PC-3 (cell line): ENCODE measurements at regions not wholly inside any gene's neighbourhood (a gene's known extent, or its start where the extent isn't known, plus 50 kb on each side); places are given as distances from the start of the nearest gene placed in this dataset.

ENCODE experiments used
- ATAC-seq: fragments of 200-7000 bp; cut with Tn5 transposase; 2 replicates; pipeline ENCODE4 v1.9.1; 2020; ENCODE audit warnings: mild to moderate bottlenecking, moderate library complexity
- BruUV-seq: library from RNA; stranded (reverse); fragments of 400-500 nt; replicated peaks from 2 replicates; lab custom pipeline; 2021; lab: Mats Ljungman, UMichigan
- CTCF ChIA-PET: fragments of 300-600 bp; sonication (Branson Sonifier 250); formaldehyde crosslinking; loops from one replicate; lab custom pipeline; 2022; ENCODE audit warnings: antibody characterized with exemption; lab: Charles Lee
- POLR2A ChIA-PET: fragments of 300-600 bp; sonication (Branson Sonifier 250); formaldehyde crosslinking; loops from one replicate; lab custom pipeline; 2022; ENCODE audit warnings: antibody characterized with exemption; ENCODE audit not compliant: unreplicated experiment; lab: Charles Lee
- DNase-seq: peaks from one replicate; pipeline ENCODE4 v3.0.0-alpha.2; 2015
- H2AFZ ChIP-seq: fragments of 300-600 bp; sonication (generic); 2 replicates; pipeline ENCODE4 v1.6.0; 2016; ENCODE audit warnings: antibody characterized with exemption, low read length
- H3F3A ChIP-seq: fragments of 300-600 bp; sonication (generic); one replicate; pipeline ENCODE4 v1.6.0; 2017; ENCODE audit warnings: antibody characterized with exemption, low read length, control low read depth, mild to moderate bottlenecking; ENCODE audit not compliant: unreplicated experiment
- H3K27ac ChIP-seq: fragments of 300-600 bp; sonication (generic); 2 replicates; pipeline ENCODE4 v1.5.1; 2016; ENCODE audit warnings: mild to moderate bottlenecking, low read length
- H3K27me3 ChIP-seq: fragments of 300-600 bp; sonication (generic); 2 replicates; pipeline ENCODE4 v1.6.1; 2016; ENCODE audit warnings: low read length, mixed read lengths
- H3K36me3 ChIP-seq: fragments of 300-600 bp; sonication (generic); 2 replicates; pipeline ENCODE4 v1.6.1; 2016; ENCODE audit warnings: low read depth, mixed run types, low read length, mixed read lengths
- H3K4me1 ChIP-seq: fragments of 300-600 bp; sonication (generic); 2 replicates; pipeline ENCODE4 v1.5.1; 2016; ENCODE audit warnings: low read length; ENCODE audit not compliant: insufficient read depth
- H3K4me2 ChIP-seq: fragments of 300-600 bp; sonication (generic); 2 replicates; pipeline ENCODE4 v1.6.0; 2016; ENCODE audit warnings: low read length
- H3K4me3 ChIP-seq: fragments of 300-600 bp; sonication (generic); 2 replicates; pipeline ENCODE4 v1.5.1; 2016; ENCODE audit warnings: mild to moderate bottlenecking, low read length, mixed read lengths
- H3K79me2 ChIP-seq: fragments of 300-600 bp; sonication (generic); 2 replicates; pipeline ENCODE4 v1.6.1; 2017; ENCODE audit warnings: low read length, mixed read lengths
- H3K9ac ChIP-seq: fragments of 300-600 bp; sonication (generic); 2 replicates; pipeline ENCODE4 v1.6.0; 2016; ENCODE audit warnings: mild to moderate bottlenecking, low read length
- H3K9me2 ChIP-seq: fragments of 300-600 bp; sonication (generic); replicated peaks from 2 replicates; pipeline ENCODE4 v1.6.1; 2016; ENCODE audit warnings: mixed run types, low read length, mixed read lengths
- H3K9me3 ChIP-seq: fragments of 300-600 bp; sonication (generic); 2 replicates; pipeline ENCODE4 v1.6.1; 2016; ENCODE audit warnings: low read length, mixed read lengths
- H4K20me1 ChIP-seq: fragments of 300-600 bp; sonication (generic); 2 replicates; pipeline ENCODE4 v1.6.1; 2016; ENCODE audit warnings: low read length, mixed read lengths
- EZH2 ChIP-seq: fragments of 300-600 bp; sonication (generic); IDR thresholded peaks from one replicate; pipeline ENCODE4 v1.6.1; 2017; ENCODE audit warnings: antibody characterized with exemption, mild to moderate bottlenecking, low read length; ENCODE audit not compliant: unreplicated experiment
- EZH2phosphoT487 ChIP-seq: fragments of 300-600 bp; sonication (generic); IDR thresholded peaks from 2 replicates; pipeline ENCODE4 v1.6.1; 2018; ENCODE audit warnings: mild to moderate bottlenecking, antibody characterized with exemption, low read length, borderline replicate concordance
- intact Hi-C: fragments of 100-400 bp; cut with micrococcal nuclease; formaldehyde crosslinking; loops from 2 replicates; pipeline ENCODE4 v1.9.0; 2023
- TF ChIP-seq, protein P1 (sequence below): fragments of 300-600 bp; sonication (generic); conservative IDR thresholded peaks from 2 replicates; pipeline ENCODE4 v1.5.1; 2017; ENCODE audit warnings: antibody characterized with exemption, low read depth, mild to moderate bottlenecking, low read length

DNA sequence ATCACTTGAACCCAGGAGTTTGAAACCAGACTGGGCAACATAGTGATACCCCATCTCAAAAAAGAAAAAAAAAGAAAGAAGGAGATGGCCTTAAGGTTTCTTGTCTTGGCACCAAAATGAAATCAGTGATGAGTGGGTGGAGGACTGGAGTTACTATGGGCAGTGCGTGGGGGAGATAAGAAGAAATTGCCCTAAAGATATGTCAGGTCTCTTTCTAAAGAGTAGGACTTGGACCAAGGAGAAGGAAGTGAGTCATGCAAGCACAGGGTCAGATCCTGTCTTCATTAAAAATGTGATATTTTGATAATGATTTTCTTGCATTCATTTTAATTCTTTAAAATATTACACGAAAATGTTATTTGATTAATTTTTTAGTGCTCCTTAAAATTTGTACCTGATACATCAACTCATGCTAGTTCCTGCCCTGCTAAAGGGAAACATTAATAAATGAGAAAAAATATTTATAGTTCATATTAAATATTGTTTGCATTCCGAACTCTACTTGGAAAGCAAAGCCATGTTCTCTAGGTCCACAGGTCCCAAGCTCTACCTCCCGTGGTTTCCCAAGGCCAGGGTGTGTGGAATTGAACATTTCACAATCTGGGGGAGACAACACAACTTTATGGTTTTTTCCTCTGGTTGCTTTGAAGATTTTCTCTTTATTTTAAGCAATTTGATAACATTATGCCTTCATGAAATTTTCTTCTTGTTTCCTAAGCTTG is 62.6 kb upstream of the CTLA4 start:
- H3K79me2 ChIP-seq: no peaks in the 10 kb centered on the region
- no TSS peak for BruUV-seq
- POLR2A ChIA-PET: no interaction called here
- CTCF ChIA-PET: no interaction called here
- H3K36me3 ChIP-seq: no peaks in the 10 kb centered on the region
- H3K4me2 ChIP-seq: no peak overlapping the region
- peak; percentile 51; the same call in 1 of the 2 replicates for ATAC-seq
- no peak overlapping the region for H3K27ac ChIP-seq
- H3K4me3 ChIP-seq: no peak overlapping the region
- no peak overlapping the region for H2AFZ ChIP-seq
- DNase-seq: no peak
- H3K9ac ChIP-seq: no peak overlapping the region
- intact Hi-C loops: no loop called here
- peaks cover 12% of the 10 kb centered on the region for H3K4me1 ChIP-seq
- no peaks in the 10 kb centered on the region for H4K20me1 ChIP-seq
- TF ChIP-seq, protein P1, sequence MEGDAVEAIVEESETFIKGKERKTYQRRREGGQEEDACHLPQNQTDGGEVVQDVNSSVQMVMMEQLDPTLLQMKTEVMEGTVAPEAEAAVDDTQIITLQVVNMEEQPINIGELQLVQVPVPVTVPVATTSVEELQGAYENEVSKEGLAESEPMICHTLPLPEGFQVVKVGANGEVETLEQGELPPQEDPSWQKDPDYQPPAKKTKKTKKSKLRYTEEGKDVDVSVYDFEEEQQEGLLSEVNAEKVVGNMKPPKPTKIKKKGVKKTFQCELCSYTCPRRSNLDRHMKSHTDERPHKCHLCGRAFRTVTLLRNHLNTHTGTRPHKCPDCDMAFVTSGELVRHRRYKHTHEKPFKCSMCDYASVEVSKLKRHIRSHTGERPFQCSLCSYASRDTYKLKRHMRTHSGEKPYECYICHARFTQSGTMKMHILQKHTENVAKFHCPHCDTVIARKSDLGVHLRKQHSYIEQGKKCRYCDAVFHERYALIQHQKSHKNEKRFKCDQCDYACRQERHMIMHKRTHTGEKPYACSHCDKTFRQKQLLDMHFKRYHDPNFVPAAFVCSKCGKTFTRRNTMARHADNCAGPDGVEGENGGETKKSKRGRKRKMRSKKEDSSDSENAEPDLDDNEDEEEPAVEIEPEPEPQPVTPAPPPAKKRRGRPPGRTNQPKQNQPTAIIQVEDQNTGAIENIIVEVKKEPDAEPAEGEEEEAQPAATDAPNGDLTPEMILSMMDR: no peak
- TF ChIP-seq EZH2phosphoT487 (no peak), EZH2 (no peak)
- no peaks in the 10 kb centered on the region for H3K9me2 ChIP-seq
- H3K9me3 ChIP-seq: peaks cover 6% of the 10 kb centered on the region; the same call in 1 of the 2 replicates
- no peaks in the 10 kb centered on the region for H3F3A ChIP-seq
- no peaks in the 10 kb centered on the region for H3K27me3 ChIP-seq

DNA sequence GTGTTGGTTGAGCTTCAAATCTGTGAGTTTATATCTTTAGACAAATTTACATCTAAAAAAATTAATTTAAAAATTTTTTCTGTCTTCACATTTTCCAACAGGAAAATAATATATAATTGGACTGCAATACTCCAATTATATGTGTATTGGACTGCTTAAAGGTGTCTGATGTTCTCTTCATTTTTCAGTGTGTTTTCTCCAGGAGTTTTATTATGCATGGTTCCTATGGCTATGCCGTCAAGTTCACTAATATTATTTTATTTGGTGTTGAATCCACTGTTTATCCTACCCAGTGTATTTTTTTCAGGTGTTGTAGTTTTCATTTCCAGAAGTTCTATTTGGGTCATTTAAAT is 62.1 kb upstream of the CTLA4 start:
- Histone ChIP-seq H3K4me2 (no peak overlapping the region), H2AFZ (no peak overlapping the region), H3K9me3 (peaks cover 6% of the 10 kb centered on the region; the same call in 1 of the 2 replicates), H3K9ac (no peak overlapping the region), H3F3A (no peaks in the 10 kb centered on the region), H3K9me2 (no peaks in the 10 kb centered on the region), H3K27me3 (no peaks in the 10 kb centered on the region), H3K36me3 (no peaks in the 10 kb centered on the region), H4K20me1 (no peaks in the 10 kb centered on the region), H3K27ac (no peak overlapping the region), H3K4me3 (no peak overlapping the region), H3K4me1 (peaks cover 12% of the 10 kb centered on the region), H3K79me2 (no peaks in the 10 kb centered on the region)
- BruUV-seq: no TSS peak
- no peak for DNase-seq
- intact Hi-C loops: no loop called here
- ChIA-PET CTCF (no interaction called here), POLR2A (no interaction called here)
- TF ChIP-seq EZH2 (no peak), EZH2phosphoT487 (no peak)
- TF ChIP-seq, protein P1: no peak
- ATAC-seq: no peak

DNA sequence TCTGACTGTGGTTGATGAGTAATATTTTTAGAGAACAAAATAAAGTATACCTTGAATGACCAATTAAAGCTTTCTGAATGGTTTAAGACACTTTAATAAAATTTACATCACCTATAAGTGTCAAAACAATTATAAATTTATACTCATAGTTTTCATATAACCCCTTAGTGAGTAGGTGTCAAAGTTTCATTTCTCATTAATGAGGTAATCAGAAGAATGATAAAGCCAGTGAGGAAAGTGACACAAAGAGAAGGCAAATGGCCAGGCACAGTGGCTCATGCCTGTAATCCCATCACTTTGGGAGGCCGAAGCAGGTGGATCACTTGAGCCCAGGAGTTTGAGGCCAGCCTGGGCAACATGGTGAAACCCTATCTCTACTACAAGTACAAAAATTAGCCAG is 60.8 kb upstream of the CTLA4 start:
- POLR2A ChIA-PET: no interaction called here
- CTCF ChIA-PET: no interaction called here
- Histone ChIP-seq H3K9ac (no peak overlapping the region), H3K36me3 (no peaks in the 10 kb centered on the region), H3K79me2 (no peaks in the 10 kb centered on the region), H4K20me1 (no peaks in the 10 kb centered on the region), H3K27me3 (no peaks in the 10 kb centered on the region), H3K9me2 (no peaks in the 10 kb centered on the region), H3K4me2 (no peak overlapping the region), H3K4me3 (no peak overlapping the region), H3F3A (no peaks in the 10 kb centered on the region), H3K4me1 (peaks cover 23% of the 10 kb centered on the region), H3K9me3 (peaks cover 6% of the 10 kb centered on the region; the same call in 1 of the 2 replicates), H3K27ac (no peak overlapping the region), H2AFZ (no peak overlapping the region)
- intact Hi-C loops: no loop called here
- DNase-seq (no peak), ATAC-seq (no peak)
- BruUV-seq: no TSS peak
- TF ChIP-seq, protein P1: no peak
- no peak for TF ChIP-seq EZH2phosphoT487
- TF ChIP-seq EZH2: no peak
